ENCODE measurements at regions not wholly inside any gene's neighbourhood (a gene's known extent, or its start where the extent isn't known, plus 50 kb on each side); places are given as distances from the start of the nearest gene placed in this dataset.

DNA sequence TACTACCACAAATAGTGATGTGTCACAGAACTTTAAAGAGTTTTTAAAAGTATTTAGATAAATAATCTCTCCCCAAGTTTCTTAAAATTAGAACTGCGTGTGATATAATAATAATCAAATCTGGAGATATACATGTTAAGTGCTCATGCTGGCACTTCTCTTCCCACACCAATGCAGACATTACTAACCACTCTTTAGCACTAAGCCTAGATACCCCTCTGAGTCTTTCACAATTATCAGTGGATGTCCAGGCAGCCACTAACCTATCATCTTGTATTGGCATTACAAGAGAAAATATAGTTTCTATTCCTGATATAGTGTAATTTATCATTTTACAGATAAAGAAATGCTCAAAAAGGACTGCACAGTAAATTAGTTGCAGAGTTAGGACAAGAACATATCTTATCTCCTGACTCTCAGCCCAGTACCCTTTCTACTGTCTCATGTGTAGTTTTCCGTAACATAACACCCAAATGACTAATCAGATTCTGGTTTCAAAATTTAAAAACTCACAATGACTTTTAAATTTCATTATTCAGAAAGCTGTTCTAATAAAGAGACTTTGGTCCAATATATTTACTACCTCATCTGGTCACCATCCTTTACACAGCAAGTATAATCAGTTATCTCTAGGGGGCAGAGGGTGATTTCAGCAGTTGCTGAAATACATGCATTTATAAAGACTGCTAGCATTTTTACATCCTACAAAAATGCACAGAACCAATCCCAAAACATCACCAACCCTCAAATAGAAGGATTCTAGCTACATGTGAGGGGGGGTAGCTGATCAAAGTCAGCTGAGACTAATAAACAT, 215.5 kb upstream of the MCHR2 start:
- no peak overlapping the region for H3K9ac ChIP-seq (ENCODE audit: low read length)
- H4K20me1 ChIP-seq (ENCODE audit: insufficient read depth), result no peaks in the 10 kb centered on the region
- no peaks in the 10 kb centered on the region for H3K36me3 ChIP-seq (ENCODE audit: insufficient read depth, low read length)
- H3K79me2 ChIP-seq (replicated peaks; ENCODE audit: insufficient read depth, low read length), result no peaks in the 10 kb centered on the region
- no peaks in the 10 kb centered on the region for H3K9me2 ChIP-seq (ENCODE audit: insufficient read depth, low read length)
- no peak overlapping the region for H3K4me2 ChIP-seq (ENCODE audit: low read length)
- no peak overlapping the region for H2AFZ ChIP-seq (ENCODE audit: low read depth, low read length)
- H3K27me3 ChIP-seq (ENCODE audit: insufficient read depth, low read depth, low read length), result no peaks in the 10 kb centered on the region
- no peak overlapping the region for H3K4me3 ChIP-seq (ENCODE audit: low read length)
- H3K9me3 ChIP-seq (ENCODE audit: low read length), result no peaks in the 10 kb centered on the region
- TF ChIP-seq EZH2 (IDR thresholded peaks at IDR 0.05; ENCODE audit: borderline replicate concordance, insufficient read depth, low read length, poor library complexity, severe bottlenecking), result no peak
- TF ChIP-seq POLR2AphosphoS5 (IDR thresholded peaks at IDR 0.05), result no peak
- TF ChIP-seq MXI1 (conservative IDR thresholded peaks at IDR 0.05; ENCODE audit: poor library complexity, severe bottlenecking), result no peak
- no peak for TF ChIP-seq TAF1 (IDR thresholded peaks at IDR 0.05; ENCODE audit: low read depth)
- TF ChIP-seq, protein P1, sequence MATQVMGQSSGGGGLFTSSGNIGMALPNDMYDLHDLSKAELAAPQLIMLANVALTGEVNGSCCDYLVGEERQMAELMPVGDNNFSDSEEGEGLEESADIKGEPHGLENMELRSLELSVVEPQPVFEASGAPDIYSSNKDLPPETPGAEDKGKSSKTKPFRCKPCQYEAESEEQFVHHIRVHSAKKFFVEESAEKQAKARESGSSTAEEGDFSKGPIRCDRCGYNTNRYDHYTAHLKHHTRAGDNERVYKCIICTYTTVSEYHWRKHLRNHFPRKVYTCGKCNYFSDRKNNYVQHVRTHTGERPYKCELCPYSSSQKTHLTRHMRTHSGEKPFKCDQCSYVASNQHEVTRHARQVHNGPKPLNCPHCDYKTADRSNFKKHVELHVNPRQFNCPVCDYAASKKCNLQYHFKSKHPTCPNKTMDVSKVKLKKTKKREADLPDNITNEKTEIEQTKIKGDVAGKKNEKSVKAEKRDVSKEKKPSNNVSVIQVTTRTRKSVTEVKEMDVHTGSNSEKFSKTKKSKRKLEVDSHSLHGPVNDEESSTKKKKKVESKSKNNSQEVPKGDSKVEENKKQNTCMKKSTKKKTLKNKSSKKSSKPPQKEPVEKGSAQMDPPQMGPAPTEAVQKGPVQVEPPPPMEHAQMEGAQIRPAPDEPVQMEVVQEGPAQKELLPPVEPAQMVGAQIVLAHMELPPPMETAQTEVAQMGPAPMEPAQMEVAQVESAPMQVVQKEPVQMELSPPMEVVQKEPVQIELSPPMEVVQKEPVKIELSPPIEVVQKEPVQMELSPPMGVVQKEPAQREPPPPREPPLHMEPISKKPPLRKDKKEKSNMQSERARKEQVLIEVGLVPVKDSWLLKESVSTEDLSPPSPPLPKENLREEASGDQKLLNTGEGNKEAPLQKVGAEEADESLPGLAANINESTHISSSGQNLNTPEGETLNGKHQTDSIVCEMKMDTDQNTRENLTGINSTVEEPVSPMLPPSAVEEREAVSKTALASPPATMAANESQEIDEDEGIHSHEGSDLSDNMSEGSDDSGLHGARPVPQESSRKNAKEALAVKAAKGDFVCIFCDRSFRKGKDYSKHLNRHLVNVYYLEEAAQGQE (IDR thresholded peaks at IDR 0.05; ENCODE audit: borderline replicate concordance), result no peak
- no peak overlapping the region for H3K27ac ChIP-seq (ENCODE audit: low read length)
- no peaks in the 10 kb centered on the region for H3F3A ChIP-seq (ENCODE audit: insufficient read depth, low read length, poor library complexity, severe bottlenecking)

DNA sequence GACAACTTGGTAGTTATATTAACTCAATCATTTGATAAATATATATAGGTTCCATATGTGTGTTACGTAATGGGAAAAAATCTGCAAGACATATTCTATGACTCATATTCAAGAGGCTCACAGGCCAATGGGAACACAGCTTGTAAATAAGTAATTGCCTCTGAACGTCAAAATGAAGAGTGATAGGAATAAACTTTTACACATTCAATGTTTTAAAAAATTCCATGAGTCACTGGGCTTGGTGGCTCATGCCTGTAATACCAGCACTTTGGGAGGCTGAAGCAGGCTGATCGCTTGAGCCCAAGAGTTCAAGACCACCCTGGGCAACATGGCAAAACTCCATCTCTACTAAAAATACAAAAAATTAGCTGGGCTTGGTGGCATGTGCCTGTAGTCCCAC, 209.4 kb upstream of the MCHR2 start:
- Histone ChIP-seq H3K27ac (ENCODE audit: low read length) (no peak overlapping the region), H4K20me1 (ENCODE audit: insufficient read depth) (no peaks in the 10 kb centered on the region), H3K27me3 (ENCODE audit: insufficient read depth, low read depth, low read length) (no peaks in the 10 kb centered on the region), H3K36me3 (ENCODE audit: insufficient read depth, low read length) (no peaks in the 10 kb centered on the region), H3K9me2 (ENCODE audit: insufficient read depth, low read length) (no peaks in the 10 kb centered on the region), H3K9ac (ENCODE audit: low read length) (no peak overlapping the region), H2AFZ (ENCODE audit: low read depth, low read length) (no peak overlapping the region), H3K4me2 (ENCODE audit: low read length) (no peak overlapping the region), H3K4me3 (ENCODE audit: low read length) (no peak overlapping the region), H3K9me3 (ENCODE audit: low read length) (no peaks in the 10 kb centered on the region), H3K79me2 (replicated peaks; ENCODE audit: insufficient read depth, low read length) (no peaks in the 10 kb centered on the region), H3F3A (ENCODE audit: insufficient read depth, low read length, poor library complexity, severe bottlenecking) (no peaks in the 10 kb centered on the region)
- no peak for TF ChIP-seq SMC3 (conservative IDR thresholded peaks at IDR 0.05; ENCODE audit: poor library complexity)
- no peak for TF ChIP-seq RAD21 (conservative IDR thresholded peaks at IDR 0.05)
- TF ChIP-seq, protein P1 (IDR thresholded peaks at IDR 0.05; ENCODE audit: borderline replicate concordance), result no peak
- no peak for TF ChIP-seq EZH2 (IDR thresholded peaks at IDR 0.05; ENCODE audit: borderline replicate concordance, insufficient read depth, low read length, poor library complexity, severe bottlenecking)
- no peak for TF ChIP-seq TAF1 (IDR thresholded peaks at IDR 0.05; ENCODE audit: low read depth)
- TF ChIP-seq, protein P2, sequence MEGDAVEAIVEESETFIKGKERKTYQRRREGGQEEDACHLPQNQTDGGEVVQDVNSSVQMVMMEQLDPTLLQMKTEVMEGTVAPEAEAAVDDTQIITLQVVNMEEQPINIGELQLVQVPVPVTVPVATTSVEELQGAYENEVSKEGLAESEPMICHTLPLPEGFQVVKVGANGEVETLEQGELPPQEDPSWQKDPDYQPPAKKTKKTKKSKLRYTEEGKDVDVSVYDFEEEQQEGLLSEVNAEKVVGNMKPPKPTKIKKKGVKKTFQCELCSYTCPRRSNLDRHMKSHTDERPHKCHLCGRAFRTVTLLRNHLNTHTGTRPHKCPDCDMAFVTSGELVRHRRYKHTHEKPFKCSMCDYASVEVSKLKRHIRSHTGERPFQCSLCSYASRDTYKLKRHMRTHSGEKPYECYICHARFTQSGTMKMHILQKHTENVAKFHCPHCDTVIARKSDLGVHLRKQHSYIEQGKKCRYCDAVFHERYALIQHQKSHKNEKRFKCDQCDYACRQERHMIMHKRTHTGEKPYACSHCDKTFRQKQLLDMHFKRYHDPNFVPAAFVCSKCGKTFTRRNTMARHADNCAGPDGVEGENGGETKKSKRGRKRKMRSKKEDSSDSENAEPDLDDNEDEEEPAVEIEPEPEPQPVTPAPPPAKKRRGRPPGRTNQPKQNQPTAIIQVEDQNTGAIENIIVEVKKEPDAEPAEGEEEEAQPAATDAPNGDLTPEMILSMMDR (IDR thresholded peaks at IDR 0.05; ENCODE audit: poor library complexity, severe bottlenecking), result no peak
- TF ChIP-seq POLR2AphosphoS5 (IDR thresholded peaks at IDR 0.05), result no peak
- TF ChIP-seq MXI1 (conservative IDR thresholded peaks at IDR 0.05; ENCODE audit: poor library complexity, severe bottlenecking), result no peak
- TF ChIP-seq EP300 (conservative IDR thresholded peaks at IDR 0.05; ENCODE audit: poor library complexity, severe bottlenecking), result no peak
